ENCODE measurements at regions not wholly inside any gene's neighbourhood (a gene's known extent, or its start where the extent isn't known, plus 50 kb on each side); places are given as distances from the start of the nearest gene placed in this dataset.
"Not testable (repeated sequence)": the region's sequence is repeated elsewhere in the genome, so short reads cannot be mapped to it uniquely, and the experiment has no call there.

- DNase-seq (ENCODE audit: low read depth) = not testable (repeated sequence)
Measured at GRCh38 chr1:221965891-221966290, 224.0 kb upstream of the DUSP10 start.

- DNase-seq (ENCODE audit: low read depth) = no peak
Measured at GRCh38 chr1:221965252-221965651, 223.4 kb upstream of the DUSP10 start.

GRCh38 chr1:221963742-221964141 is 221.9 kb upstream of the DUSP10 start:
- no peak for DNase-seq (ENCODE audit: low read depth)

GRCh38 chr1:221962385-221962784 is 220.5 kb upstream of the DUSP10 start:
- DNase-seq (ENCODE audit: low read depth) = no peak

GRCh38 chr1:221961532-221962292 is 219.8 kb upstream of the DUSP10 start:
- DNase-seq (ENCODE audit: low read depth) = no peak

GRCh38 chr1:221958161-221958562 is 216.3 kb upstream of the DUSP10 start:
- not testable (repeated sequence) for DNase-seq (ENCODE audit: low read depth)

- not testable (repeated sequence) for DNase-seq (ENCODE audit: low read depth)
Measured at GRCh38 chr1:221957350-221957749, 215.5 kb upstream of the DUSP10 start.

- DNase-seq (ENCODE audit: low read depth) = no peak
Measured at GRCh38 chr1:221949996-221950395, 208.1 kb upstream of the DUSP10 start.

GRCh38 chr1:221948459-221948858 is 206.6 kb upstream of the DUSP10 start:
- no peak for DNase-seq (ENCODE audit: low read depth)

GRCh38 chr1:221947731-221948130 is 205.8 kb upstream of the DUSP10 start:
- DNase-seq (ENCODE audit: low read depth) = no peak

- DNase-seq (ENCODE audit: low read depth) = no peak
Measured at GRCh38 chr1:221946768-221947167, 204.9 kb upstream of the DUSP10 start.

GRCh38 chr1:221945669-221946068 is 203.8 kb upstream of the DUSP10 start:
- DNase-seq (ENCODE audit: low read depth) = no peak

GRCh38 chr1:221944247-221944870 is 202.5 kb upstream of the DUSP10 start:
- DNase-seq (ENCODE audit: low read depth) = no peak

GRCh38 chr1:221940631-221941030 is 198.7 kb upstream of the DUSP10 start:
- DNase-seq (ENCODE audit: low read depth) = no peak

- DNase-seq (ENCODE audit: low read depth) = no peak
Measured at GRCh38 chr1:221939607-221940006, 197.7 kb upstream of the DUSP10 start.

- DNase-seq (ENCODE audit: low read depth) = no peak
Measured at GRCh38 chr1:221937155-221937953, 195.5 kb upstream of the DUSP10 start.

- DNase-seq (ENCODE audit: low read depth) = no peak
Measured at GRCh38 chr1:221933814-221934213, 191.9 kb upstream of the DUSP10 start.

GRCh38 chr1:221926441-221926840 is 184.6 kb upstream of the DUSP10 start:
- no peak for DNase-seq (ENCODE audit: low read depth)

GRCh38 chr1:221925947-221926346 is 184.1 kb upstream of the DUSP10 start:
- no peak for DNase-seq (ENCODE audit: low read depth)

GRCh38 chr1:221923929-221924598 is 182.2 kb upstream of the DUSP10 start:
- DNase-seq (ENCODE audit: low read depth) = no peak

GRCh38 chr1:221921936-221922335 is 180.0 kb upstream of the DUSP10 start:
- DNase-seq (ENCODE audit: low read depth) = no peak

- no peak for DNase-seq (ENCODE audit: low read depth)
Measured at GRCh38 chr1:221919743-221920142, 177.9 kb upstream of the DUSP10 start.

All from forelimb muscle (tissue), 1 donor.